Fibroblast of skin of right quadriceps (primary cell): ENCODE measurements at regions not wholly inside any gene's neighbourhood (a gene's known extent, or its start where the extent isn't known, plus 50 kb on each side); places are given as distances from the start of the nearest gene placed in this dataset.

Experiments
- DNase-seq: peaks from one replicate; pipeline ENCODE4 v3.0.0-alpha.2; 2013

DNA sequence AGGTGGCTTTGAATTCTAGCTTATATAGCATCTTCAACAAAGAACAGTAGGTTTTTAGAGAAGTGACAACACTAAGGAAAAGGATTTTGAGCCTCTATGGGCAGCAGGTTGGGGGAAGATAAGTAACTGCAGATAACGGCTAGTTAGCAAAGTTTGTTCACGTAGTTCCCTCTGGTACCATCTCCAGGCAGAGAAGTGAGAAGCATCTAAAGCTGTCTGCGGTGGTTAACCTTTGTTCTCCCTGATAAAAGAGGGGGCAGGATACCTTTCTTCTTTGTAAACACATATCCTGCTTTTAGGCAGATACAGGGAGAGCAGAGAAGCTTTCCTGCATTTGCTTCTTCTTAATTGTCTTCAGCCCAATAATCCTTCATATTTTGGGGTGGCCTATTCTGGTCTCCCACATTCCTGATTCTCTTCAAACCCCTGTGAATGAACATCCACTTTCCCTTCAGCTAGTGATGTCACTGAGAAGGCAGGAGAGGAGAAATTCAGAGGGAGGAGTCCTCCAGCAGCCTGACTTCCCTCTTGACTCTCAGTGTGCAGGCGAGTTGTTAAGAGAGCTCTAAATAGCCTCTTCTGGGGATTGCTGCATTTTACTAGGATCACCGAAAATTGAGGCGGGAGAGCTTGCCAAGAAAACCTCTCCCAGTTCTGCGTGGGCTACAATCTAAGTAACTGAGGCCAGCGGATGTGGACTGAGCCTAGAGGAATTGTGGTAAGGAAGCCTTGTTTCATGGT lies 393.7 kb upstream of the C2CD4B start:
- DNase-seq: peak; percentile 41

- no peak for DNase-seq
Measured at GRCh38 chr15:62559381-62559733, 394.3 kb upstream of the C2CD4B start.

DNA sequence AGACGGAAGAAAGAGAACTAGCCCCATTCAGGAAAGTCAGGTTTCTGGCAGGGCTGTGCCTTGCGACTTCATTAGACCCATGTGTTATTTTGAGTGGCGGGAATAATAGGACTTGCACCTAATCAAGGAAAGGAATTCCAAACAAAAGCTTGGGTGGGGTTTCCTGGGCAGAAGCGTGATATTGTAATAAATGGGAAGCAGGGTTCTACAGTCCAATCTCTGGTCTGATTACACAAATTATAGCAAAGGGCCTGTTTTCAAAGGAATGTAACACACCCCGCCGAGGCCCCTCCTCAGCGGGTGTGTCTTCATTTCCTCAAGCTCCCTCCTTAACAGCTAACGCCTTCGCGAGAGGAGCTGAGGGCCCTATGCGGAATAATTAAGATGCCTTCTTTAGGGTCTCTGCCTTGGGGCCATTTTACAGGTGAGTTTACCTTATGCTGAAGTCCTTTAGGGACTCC lies 396.0 kb upstream of the C2CD4B start:
- no peak for DNase-seq

- no peak for DNase-seq
Measured at GRCh38 chr15:62561571-62561970, 396.5 kb upstream of the C2CD4B start.

DNA sequence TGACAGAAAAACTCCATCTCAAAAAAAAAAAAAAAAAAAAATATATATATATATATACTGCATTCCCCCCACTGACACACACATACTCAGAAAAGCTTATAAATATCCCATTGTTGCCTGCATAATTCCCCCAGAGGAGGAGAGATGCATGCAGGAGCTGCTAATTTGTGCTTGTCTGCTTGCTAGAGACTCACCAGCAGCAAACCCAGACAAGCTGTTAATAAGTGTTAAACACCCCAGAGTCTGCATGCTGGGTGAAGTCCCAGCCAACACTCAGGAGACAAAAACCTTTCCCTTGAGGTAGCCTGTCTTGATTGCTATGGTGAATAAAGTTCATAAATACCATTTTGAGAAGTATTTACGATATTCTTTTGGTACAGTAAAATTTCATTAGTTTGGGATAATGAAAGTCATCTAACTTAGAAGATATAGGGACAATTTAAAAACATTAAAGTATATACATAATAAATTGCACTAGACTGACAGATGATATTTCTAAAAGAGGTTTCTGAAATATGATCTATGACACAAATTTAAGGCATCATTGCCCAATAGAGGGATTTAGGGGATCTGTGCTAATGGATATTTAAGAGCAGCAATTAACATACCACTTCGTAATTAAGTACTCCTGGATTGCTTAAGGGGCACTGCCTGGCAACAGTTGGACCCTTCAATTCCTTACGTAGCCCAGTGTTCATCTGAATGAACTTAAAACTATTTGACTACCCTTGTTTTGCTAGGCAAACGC lies 400.0 kb upstream of the C2CD4B start:
- peak; percentile 39 for DNase-seq

GRCh38 chr15:62565634-62566026 lies 400.5 kb upstream of the C2CD4B start:
- DNase-seq: no peak

DNA sequence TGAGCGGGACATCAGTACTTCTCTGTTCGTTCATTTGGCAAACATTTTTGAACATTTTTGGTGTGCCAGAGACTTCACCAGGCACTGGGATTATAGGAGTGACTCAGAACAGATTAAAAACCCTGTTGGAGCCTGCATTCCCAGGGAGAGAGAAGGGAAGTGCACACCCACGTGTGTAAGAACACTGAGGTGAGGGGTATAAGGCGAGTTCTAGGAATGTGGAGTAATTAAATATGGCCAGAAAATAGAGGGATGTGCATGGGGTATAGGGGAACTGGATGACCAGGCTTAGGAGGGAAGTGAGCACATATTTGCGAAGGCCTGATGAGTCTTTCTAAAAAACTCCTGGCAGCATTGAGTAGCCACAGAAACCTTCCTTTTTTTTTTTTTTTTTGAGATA lies 401.2 kb upstream of the C2CD4B start:
- DNase-seq: peak; percentile 65

DNA sequence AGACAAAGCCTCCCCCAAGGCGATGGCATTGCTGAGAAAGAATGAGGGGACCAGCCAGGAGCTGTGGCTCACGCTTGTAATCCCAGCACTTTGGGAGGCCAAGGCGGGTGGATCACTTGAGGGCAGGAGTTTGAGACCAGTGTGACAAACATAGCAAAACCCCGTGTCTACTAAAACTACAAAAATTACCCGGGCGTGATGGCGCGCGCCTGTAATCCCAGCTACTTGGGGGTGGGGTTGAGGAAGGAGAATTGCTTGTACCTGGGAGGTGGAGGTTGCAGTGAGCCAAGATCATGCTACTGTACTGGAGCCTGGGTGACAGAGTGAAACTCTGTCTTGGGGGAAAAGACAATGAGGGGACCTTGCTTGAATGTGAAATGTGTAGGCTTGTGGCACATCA lies 402.4 kb upstream of the C2CD4B start:
- no peak for DNase-seq

DNA sequence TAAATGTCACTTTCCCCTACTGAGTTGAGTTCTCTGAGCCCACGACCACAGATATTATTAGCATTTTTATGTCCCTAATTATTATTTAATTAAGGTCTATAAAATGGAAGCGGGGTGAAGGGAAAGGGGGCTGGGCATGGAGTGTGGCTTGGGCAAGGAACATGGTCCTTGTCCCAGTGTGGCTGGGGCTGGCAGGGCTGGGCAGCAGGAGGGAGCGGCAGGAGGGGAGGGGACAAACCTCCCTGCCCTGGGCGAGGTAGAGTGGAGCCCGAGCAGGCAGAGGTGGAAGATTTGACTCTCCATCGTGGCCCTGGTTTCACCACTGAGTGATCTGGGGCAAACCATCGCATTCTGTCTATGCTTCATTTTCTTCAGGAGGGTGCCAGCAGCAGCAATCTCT lies 402.9 kb upstream of the C2CD4B start:
- no peak for DNase-seq

GRCh38 chr15:62568702-62569101 lies 403.6 kb upstream of the C2CD4B start:
- no peak for DNase-seq

- DNase-seq: peak; percentile 93
Measured at GRCh38 chr15:62569460-62570404, 404.6 kb upstream of the C2CD4B start.

GRCh38 chr15:62570405-62570783 lies 405.3 kb upstream of the C2CD4B start:
- no peak for DNase-seq

GRCh38 chr15:62571072-62571471 lies 406.0 kb upstream of the C2CD4B start:
- DNase-seq: no peak

DNA sequence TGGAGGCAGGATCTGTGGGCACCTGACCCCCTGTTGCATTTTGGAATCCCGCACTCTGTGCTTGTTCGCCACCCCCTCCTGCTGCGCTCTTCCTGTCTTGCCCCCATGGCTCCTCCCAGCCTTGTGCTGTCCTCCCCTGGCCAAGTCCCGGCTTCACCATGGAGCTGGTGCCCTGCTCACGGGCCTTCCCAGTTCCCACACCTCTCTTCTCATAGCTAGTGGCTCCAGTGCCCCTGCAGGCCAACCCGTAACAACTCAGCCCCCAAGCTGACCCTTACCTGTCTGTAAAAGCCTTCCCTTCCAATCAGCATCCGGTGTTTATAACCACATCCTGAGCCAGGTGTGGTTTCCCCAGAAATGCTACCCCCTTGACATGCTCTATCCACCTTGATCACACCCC lies 407.7 kb upstream of the C2CD4B start:
- DNase-seq: no peak

DNA sequence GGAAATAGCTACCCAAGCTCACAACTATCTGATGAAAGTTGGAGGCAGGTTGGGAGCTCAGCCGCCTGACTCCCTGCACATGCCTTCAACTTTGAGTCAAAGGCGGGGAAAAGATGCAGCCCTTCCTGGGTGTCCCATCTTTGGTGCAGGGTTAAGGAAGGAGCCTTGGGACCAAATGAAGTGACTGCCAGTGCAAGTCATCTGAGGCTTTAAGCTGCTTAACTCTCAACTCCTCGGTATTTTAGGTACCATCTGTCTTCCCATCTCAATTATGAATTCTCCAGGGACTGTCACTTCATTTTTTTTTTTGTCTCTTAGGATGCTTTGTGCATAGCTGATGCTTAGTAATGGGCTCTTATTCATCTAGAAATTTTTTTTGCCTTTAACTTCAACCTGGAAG lies 408.8 kb upstream of the C2CD4B start:
- DNase-seq: no peak

GRCh38 chr15:62578546-62578945 lies 413.5 kb upstream of the C2CD4B start:
- DNase-seq: no peak

DNA sequence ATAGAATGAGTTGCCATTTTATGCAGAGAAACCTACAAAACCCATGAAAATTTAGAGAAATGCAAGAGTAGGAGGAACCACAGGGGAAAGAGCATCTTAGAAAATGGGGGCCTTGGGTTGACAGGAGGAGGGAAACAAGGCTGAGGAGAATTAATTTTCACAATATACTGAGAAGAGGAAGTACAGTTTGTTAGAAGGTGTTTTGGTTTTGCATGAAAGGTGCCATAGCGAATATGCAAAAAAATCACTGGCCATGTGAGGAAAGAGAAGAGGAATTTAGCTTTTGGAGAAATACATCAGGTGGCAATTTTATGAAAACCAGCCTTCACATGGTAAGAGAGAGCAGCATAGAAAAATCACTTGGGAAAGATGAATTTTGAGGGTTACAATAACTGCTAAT lies 413.9 kb upstream of the C2CD4B start:
- no peak for DNase-seq

GRCh38 chr15:62579842-62580241 lies 414.8 kb upstream of the C2CD4B start:
- DNase-seq: no peak

DNA sequence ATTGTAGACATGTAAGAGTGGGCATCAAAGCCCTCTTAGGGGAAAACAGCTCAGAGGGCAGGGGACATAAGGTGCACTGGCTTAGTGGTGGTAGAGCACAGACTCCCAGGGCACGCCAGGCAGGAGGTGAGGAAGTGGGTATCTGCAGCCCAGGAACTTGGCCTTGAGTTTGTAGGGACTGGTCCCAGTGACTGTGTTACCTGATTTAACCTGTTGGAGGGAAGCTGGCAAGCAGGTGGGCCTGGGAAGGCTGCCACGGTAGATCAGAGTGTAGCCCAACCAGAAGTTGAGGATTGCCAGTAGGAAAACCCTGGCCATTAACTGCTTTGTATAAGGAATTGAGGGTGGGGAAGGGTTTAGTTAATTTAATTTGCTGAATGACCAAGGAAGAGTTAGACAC lies 417.5 kb upstream of the C2CD4B start:
- DNase-seq: no peak

- no peak for DNase-seq
Measured at GRCh38 chr15:62584301-62585235, 419.5 kb upstream of the C2CD4B start.

DNA sequence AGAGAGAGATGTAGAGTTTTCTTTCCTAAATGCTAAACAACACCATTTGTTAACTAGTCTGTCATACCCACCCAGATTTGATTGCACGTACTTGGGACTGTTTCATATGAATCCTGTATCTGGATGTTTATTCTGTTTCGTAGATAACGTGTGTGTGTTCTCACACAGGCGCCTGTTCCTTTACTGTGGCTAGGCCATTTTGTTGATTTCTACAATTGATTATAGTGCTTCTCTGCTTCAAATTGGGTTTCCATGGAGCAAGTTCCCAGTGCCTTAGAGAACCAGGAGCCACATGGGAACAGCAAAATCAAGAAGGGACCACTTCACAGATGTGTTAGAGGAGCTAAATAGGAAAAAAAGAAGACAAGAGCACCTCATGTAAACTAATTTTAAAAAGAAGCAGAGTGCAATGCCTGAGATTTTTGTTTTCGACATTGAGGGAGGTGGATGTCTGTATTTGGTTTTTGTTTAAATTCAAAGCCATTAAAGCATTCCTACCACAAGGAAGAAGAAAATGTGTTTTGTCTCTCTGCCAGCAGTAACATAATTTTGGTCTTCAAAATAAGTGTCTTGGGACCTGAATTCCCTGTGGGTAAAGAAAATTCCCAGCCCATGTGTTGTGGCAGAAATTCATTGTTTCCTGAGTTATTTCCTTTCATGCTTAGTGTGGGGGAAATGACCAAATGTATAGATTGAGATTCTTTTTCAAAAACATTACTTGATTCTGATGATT lies 424.0 kb upstream of the C2CD4B start:
- peak; percentile 94 for DNase-seq
